ENCODE measurements at regions not wholly inside any gene's neighbourhood (a gene's known extent, or its start where the extent isn't known, plus 50 kb on each side); places are given as distances from the start of the nearest gene placed in this dataset.

DNA sequence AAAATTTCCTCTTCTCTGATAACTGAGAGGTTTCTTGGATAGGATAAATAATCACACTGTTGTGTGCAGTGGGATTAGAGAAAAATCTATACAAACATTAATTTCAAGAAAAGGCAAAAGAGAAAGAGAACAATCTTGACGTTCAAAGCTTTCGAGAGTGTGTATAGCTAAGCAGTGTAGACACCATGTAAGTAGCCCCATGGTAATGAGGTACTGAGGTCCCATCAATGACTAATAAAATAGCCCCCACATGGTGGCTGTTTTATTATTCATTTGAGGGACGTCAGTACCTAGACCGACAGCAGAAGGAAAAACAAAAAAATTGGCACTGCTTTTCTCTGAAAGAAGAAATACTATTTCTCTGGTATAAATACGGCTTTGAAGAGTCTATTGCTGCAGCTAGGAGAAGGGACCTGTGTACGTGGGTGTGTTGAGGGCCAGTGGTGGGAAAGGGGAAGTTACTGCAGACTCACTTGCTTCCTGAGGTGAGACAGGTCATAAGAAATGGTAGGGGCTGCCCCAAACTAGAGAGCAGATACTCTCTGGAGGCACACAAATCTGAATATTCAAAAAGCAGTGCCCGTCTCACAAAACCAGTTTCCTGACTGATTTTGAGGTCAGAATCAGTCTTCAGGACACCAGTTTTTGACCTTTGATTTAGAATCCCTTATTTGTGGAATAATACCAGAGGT, 339.8 kb downstream of the EMP1 start:
- Histone ChIP-seq H3K79me2 (ENCODE audit: insufficient read depth) (no peaks in the 10 kb centered on the region), H4K20me1 (ENCODE audit: insufficient read depth) (no peaks in the 10 kb centered on the region), H3K4me3 (ENCODE audit: low read depth in 2 of 2, low read length in 1 of 2) (no peak overlapping the region), H3K4me1 (ENCODE audit: control insufficient read depth in 1 of 2, insufficient read depth in 2 of 2, low read depth in 1 of 2, low read length in 1 of 2) (no peaks in the 10 kb centered on the region), H3K27ac (ENCODE audit: low read depth in 2 of 2, low read length in 1 of 2) (no peak overlapping the region), H3F3A (replicated peaks; ENCODE audit: insufficient read depth) (no peaks in the 10 kb centered on the region), H3K9me2 (no peaks in the 10 kb centered on the region), H2AFZ (ENCODE audit: low read depth) (no peak overlapping the region), H3K27me3 (ENCODE audit: insufficient read depth) (no peaks in the 10 kb centered on the region; the same call in 1 of the 2 replicates), H3K36me3 (replicated peaks in 1 of 2; ENCODE audit: control insufficient read depth in 1 of 2, insufficient read depth in 2 of 2, low read length in 1 of 2) (no peaks in the 10 kb centered on the region), H3K4me2 (no peak overlapping the region), H3K9ac (no peak overlapping the region), H3K9me3 (no peaks in the 10 kb centered on the region)
- 26% methylated on average over 7 of the region's 7 CpGs for WGBS (ENCODE audit: low lambda C conversion rate)
- no peak for DNase-seq
- POLR2A ChIA-PET, result no interaction called here
- TF ChIP-seq, protein P1, sequence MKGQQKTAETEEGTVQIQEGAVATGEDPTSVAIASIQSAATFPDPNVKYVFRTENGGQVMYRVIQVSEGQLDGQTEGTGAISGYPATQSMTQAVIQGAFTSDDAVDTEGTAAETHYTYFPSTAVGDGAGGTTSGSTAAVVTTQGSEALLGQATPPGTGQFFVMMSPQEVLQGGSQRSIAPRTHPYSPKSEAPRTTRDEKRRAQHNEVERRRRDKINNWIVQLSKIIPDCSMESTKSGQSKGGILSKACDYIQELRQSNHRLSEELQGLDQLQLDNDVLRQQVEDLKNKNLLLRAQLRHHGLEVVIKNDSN (IDR thresholded peaks at IDR 0.05; ENCODE audit: borderline replicate concordance, low read depth), result no peak
- no peak for TF ChIP-seq TAF1 (IDR thresholded peaks at IDR 0.05; ENCODE audit: borderline replicate concordance, low read depth, low read length)
- TF ChIP-seq MXI1 (IDR thresholded peaks at IDR 0.05; ENCODE audit: low read depth, low read length), result no peak
- TF ChIP-seq SIN3A (IDR thresholded peaks at IDR 0.05; ENCODE audit: borderline replicate concordance, low read depth, low read length), result no peak
- TF ChIP-seq, protein P2, sequence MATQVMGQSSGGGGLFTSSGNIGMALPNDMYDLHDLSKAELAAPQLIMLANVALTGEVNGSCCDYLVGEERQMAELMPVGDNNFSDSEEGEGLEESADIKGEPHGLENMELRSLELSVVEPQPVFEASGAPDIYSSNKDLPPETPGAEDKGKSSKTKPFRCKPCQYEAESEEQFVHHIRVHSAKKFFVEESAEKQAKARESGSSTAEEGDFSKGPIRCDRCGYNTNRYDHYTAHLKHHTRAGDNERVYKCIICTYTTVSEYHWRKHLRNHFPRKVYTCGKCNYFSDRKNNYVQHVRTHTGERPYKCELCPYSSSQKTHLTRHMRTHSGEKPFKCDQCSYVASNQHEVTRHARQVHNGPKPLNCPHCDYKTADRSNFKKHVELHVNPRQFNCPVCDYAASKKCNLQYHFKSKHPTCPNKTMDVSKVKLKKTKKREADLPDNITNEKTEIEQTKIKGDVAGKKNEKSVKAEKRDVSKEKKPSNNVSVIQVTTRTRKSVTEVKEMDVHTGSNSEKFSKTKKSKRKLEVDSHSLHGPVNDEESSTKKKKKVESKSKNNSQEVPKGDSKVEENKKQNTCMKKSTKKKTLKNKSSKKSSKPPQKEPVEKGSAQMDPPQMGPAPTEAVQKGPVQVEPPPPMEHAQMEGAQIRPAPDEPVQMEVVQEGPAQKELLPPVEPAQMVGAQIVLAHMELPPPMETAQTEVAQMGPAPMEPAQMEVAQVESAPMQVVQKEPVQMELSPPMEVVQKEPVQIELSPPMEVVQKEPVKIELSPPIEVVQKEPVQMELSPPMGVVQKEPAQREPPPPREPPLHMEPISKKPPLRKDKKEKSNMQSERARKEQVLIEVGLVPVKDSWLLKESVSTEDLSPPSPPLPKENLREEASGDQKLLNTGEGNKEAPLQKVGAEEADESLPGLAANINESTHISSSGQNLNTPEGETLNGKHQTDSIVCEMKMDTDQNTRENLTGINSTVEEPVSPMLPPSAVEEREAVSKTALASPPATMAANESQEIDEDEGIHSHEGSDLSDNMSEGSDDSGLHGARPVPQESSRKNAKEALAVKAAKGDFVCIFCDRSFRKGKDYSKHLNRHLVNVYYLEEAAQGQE (IDR thresholded peaks at IDR 0.05; ENCODE audit: low read depth, low read length), result no peak
- no peak for TF ChIP-seq MEF2A (IDR thresholded peaks at IDR 0.05; ENCODE audit: borderline replicate concordance, low read depth)
- TF ChIP-seq, protein P3, sequence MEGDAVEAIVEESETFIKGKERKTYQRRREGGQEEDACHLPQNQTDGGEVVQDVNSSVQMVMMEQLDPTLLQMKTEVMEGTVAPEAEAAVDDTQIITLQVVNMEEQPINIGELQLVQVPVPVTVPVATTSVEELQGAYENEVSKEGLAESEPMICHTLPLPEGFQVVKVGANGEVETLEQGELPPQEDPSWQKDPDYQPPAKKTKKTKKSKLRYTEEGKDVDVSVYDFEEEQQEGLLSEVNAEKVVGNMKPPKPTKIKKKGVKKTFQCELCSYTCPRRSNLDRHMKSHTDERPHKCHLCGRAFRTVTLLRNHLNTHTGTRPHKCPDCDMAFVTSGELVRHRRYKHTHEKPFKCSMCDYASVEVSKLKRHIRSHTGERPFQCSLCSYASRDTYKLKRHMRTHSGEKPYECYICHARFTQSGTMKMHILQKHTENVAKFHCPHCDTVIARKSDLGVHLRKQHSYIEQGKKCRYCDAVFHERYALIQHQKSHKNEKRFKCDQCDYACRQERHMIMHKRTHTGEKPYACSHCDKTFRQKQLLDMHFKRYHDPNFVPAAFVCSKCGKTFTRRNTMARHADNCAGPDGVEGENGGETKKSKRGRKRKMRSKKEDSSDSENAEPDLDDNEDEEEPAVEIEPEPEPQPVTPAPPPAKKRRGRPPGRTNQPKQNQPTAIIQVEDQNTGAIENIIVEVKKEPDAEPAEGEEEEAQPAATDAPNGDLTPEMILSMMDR (IDR thresholded peaks at IDR 0.05), result no peak
- no peak for TF ChIP-seq RAD21 (IDR thresholded peaks at IDR 0.05; ENCODE audit: low read length)
- TF ChIP-seq, protein P4, sequence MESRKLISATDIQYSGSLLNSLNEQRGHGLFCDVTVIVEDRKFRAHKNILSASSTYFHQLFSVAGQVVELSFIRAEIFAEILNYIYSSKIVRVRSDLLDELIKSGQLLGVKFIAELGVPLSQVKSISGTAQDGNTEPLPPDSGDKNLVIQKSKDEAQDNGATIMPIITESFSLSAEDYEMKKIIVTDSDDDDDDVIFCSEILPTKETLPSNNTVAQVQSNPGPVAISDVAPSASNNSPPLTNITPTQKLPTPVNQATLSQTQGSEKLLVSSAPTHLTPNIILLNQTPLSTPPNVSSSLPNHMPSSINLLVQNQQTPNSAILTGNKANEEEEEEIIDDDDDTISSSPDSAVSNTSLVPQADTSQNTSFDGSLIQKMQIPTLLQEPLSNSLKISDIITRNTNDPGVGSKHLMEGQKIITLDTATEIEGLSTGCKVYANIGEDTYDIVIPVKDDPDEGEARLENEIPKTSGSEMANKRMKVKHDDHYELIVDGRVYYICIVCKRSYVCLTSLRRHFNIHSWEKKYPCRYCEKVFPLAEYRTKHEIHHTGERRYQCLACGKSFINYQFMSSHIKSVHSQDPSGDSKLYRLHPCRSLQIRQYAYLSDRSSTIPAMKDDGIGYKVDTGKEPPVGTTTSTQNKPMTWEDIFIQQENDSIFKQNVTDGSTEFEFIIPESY (IDR thresholded peaks at IDR 0.05; ENCODE audit: borderline replicate concordance, low read depth), result no peak
- no peak for TF ChIP-seq TEAD4 (IDR thresholded peaks at IDR 0.05; ENCODE audit: borderline replicate concordance, insufficient read depth)
- TF ChIP-seq YY1 (IDR thresholded peaks at IDR 0.05; ENCODE audit: low read depth), result no peak
- no peak for TF ChIP-seq POLR2AphosphoS5 (IDR thresholded peaks at IDR 0.05; ENCODE audit: low read depth, low read length)
- TF ChIP-seq FOXJ3 (CRISPR knock-in tag; IDR thresholded peaks at IDR 0.05), result no peak
- TF ChIP-seq EP300 (IDR thresholded peaks at IDR 0.05; ENCODE audit: borderline replicate concordance in 1 of 2, low read depth in 1 of 2, low read length in 1 of 2), result no peak
- TF ChIP-seq RXRA (IDR thresholded peaks at IDR 0.05; ENCODE audit: borderline replicate concordance, low read depth), result no peak
- TF ChIP-seq RFX5 (IDR thresholded peaks at IDR 0.05; ENCODE audit: low read length), result no peak
- no peak for TF ChIP-seq FOXM1 (IDR thresholded peaks at IDR 0.05; ENCODE audit: low read depth)
- no peak for TF ChIP-seq GATA2 (CRISPR knock-in tag; IDR thresholded peaks at IDR 0.05)
- TF ChIP-seq CHD2 (IDR thresholded peaks at IDR 0.05; ENCODE audit: low read length, partially characterized antibody), result no peak
- no peak for TF ChIP-seq EZH2phosphoT487 (IDR thresholded peaks at IDR 0.05; ENCODE audit: borderline replicate concordance, low read depth)
- CTCF ChIA-PET, result interaction anchor here (0.6 to 3.4 kb wide), 8 partner anchors 10 to 596 kb away, joined by 3 to 32 read pairs (median 4); no protein-coding TSS in a partner anchor

Measured in SK-N-SH (cell line).